Bronchial epithelial cell (primary cell): ENCODE measurements at regions not wholly inside any gene's neighbourhood (a gene's known extent, or its start where the extent isn't known, plus 50 kb on each side); places are given as distances from the start of the nearest gene placed in this dataset.

Source experiments
- DNase-seq: peaks from one replicate; pipeline ENCODE4 v3.0.0-alpha.2; 2010; ENCODE audit warnings: low read depth
- FAIRE-seq: peaks from 2 replicates; lab custom pipeline; 2011; peaks lifted over from hg19 to GRCh38; lab: Jason Lieb, UNC
- H3K27me3 ChIP-seq: 2 replicates; pipeline ENCODE4 v1.5.1; 2011; ENCODE audit warnings: low read length; ENCODE audit not compliant: control insufficient read depth, insufficient read depth
- H3K36me3 ChIP-seq: 2 replicates; pipeline ENCODE4 v1.5.1; 2011; ENCODE audit warnings: low read length; ENCODE audit not compliant: control insufficient read depth, insufficient read depth
- H3K4me3 ChIP-seq: 2 replicates; pipeline ENCODE4 v1.5.1; 2011; ENCODE audit warnings: mild to moderate bottlenecking, low read depth, low read length, control low read depth
- CTCF ChIP-seq: IDR thresholded peaks from 2 replicates; pipeline ENCODE4 v1.5.1; 2011; ENCODE audit warnings: mild to moderate bottlenecking, moderate library complexity, low read length, control low read depth, inconsistent platforms; ENCODE audit not compliant: insufficient read depth, severe bottlenecking

GRCh38 chr15:39362821-39363561 is 217.9 kb upstream of the THBS1 start:
- TF ChIP-seq CTCF, result no peak
- Histone ChIP-seq H3K27me3 (no peaks in the 10 kb centered on the region), H3K36me3 (no peaks in the 10 kb centered on the region), H3K4me3 (no peak overlapping the region)
- FAIRE-seq, result no peak
- DNase-seq, result no peak

GRCh38 chr15:39363761-39364586 is 216.9 kb upstream of the THBS1 start:
- no peak for TF ChIP-seq CTCF
- DNase-seq, result peak; percentile 59
- no peaks in the 10 kb centered on the region for H3K27me3 ChIP-seq
- H3K36me3 ChIP-seq, result no peaks in the 10 kb centered on the region
- no peak overlapping the region for H3K4me3 ChIP-seq
- no peak for FAIRE-seq

- H3K36me3 ChIP-seq, result no peaks in the 10 kb centered on the region
- DNase-seq, result no peak
- no peak overlapping the region for H3K4me3 ChIP-seq
- H3K27me3 ChIP-seq, result no peaks in the 10 kb centered on the region
- no peak for TF ChIP-seq CTCF
- no peak for FAIRE-seq
Measured at GRCh38 chr15:39364721-39365120, 216.2 kb upstream of the THBS1 start.

GRCh38 chr15:39365161-39365560 is 215.7 kb upstream of the THBS1 start:
- H3K4me3 ChIP-seq, result no peak overlapping the region
- FAIRE-seq (no peak), DNase-seq (no peak)
- H3K27me3 ChIP-seq, result no peaks in the 10 kb centered on the region
- no peaks in the 10 kb centered on the region for H3K36me3 ChIP-seq
- TF ChIP-seq CTCF, result no peak

- no peak for DNase-seq
- no peak for FAIRE-seq
- no peak for TF ChIP-seq CTCF
Measured at GRCh38 chr15:39365873-39366272, 215.0 kb upstream of the THBS1 start.

More at GRCh38 chr15:39365873-39366272, 215.0 kb upstream of the THBS1 start:
- Histone ChIP-seq H3K27me3 (no peaks in the 10 kb centered on the region), H3K36me3 (no peaks in the 10 kb centered on the region), H3K4me3 (no peak overlapping the region)
